Chondrocyte (in vitro differentiated cells): ENCODE measurements at regions not wholly inside any gene's neighbourhood (a gene's known extent, or its start where the extent isn't known, plus 50 kb on each side); places are given as distances from the start of the nearest gene placed in this dataset.

Experiments used
- DNase-seq: peaks from one replicate; pipeline ENCODE4 v3.0.0; 2021; ENCODE audit warnings: mixed read lengths, low spot score
- H3K27ac Mint-ChIP-seq: one replicate; pipeline ENCODE4 v1.8.0; 2021; ENCODE audit warnings: mild to moderate bottlenecking, moderate library complexity, mixed read lengths; ENCODE audit not compliant: unreplicated experiment
- H3K27me3 Mint-ChIP-seq: 2 replicates; pipeline ENCODE4 v1.8.0; 2021; ENCODE audit warnings: low read depth, mixed read lengths
- H3K36me3 Mint-ChIP-seq: 2 replicates; pipeline ENCODE4 v1.8.0; 2021; ENCODE audit warnings: low read depth, mixed read lengths
- H3K4me1 Mint-ChIP-seq: 2 replicates; pipeline ENCODE4 v1.8.0; 2021; ENCODE audit warnings: low read depth, mild to moderate bottlenecking, mixed read lengths
- H3K4me3 Mint-ChIP-seq: one replicate; pipeline ENCODE4 v1.8.0; 2021; ENCODE audit warnings: mild to moderate bottlenecking, moderate library complexity, mixed read lengths; ENCODE audit not compliant: unreplicated experiment
- H3K9me3 Mint-ChIP-seq: 2 replicates; pipeline ENCODE4 v1.8.0; 2021; ENCODE audit warnings: low read depth, mixed read lengths
- CTCF ChIP-seq: fragments of 200-600 bp; sonication (generic); IDR thresholded peaks from 2 replicates; pipeline ENCODE4 v1.5.0; 2021; ENCODE audit warnings: antibody characterized with exemption, mild to moderate bottlenecking, moderate library complexity

- no peak overlapping the region for H3K4me3 Mint-ChIP-seq
- H3K9me3 Mint-ChIP-seq = peaks cover 43% of the 10 kb centered on the region
- peaks cover 2% of the 10 kb centered on the region for H3K36me3 Mint-ChIP-seq
- no peak for TF ChIP-seq CTCF
- peak; percentile 72 for DNase-seq
- H3K27me3 Mint-ChIP-seq = no peaks in the 10 kb centered on the region
- H3K4me1 Mint-ChIP-seq = no peaks in the 10 kb centered on the region
- no peak overlapping the region for H3K27ac Mint-ChIP-seq
Observed at GRCh38 chr15:25177955-25178801, 223.4 kb downstream of the SNRPN start.

DNA sequence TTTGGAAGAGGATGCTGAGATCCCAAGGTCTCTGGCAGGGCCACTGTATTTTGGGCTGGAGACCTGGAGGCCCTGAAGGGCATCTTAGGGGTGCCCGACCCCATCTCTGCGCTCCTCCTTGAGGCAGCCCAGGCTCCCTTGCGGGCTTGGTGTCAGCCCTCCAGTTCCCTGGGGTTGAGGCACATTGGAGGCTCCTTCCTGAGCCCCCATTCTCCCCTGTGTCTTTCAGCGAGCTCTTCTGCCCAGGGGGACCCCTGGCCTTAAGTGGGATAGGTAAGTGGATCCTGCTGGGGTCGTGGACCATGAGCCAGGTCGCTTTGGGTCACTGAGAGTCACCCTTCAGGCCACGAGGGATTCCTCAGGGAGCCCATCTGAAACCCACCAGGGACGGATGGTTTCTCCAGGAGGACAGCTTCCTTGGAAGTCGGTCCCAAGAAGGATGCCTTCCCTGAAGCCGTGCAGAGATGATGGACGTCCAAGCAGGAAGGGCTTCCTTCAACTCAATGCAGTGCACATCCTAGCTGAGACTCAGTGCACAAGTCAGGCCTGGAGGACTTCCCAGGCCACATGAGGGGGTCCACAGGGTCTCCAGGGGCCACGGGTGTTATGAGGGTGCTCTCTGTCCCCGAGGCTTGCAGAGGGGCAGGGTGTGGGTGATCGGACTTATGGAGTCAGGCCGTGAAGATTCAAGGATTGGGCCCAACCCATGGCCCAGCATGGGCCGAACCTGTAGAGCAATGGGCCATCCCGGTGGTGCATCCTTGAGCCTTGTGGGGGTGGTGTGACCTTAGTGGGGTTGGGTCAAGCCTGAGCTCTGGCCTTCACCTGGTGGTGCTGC, 224.3 kb downstream of the SNRPN start:
- Mint-ChIP-seq H3K4me1 (no peaks in the 10 kb centered on the region), H3K27ac (no peak overlapping the region), H3K27me3 (no peaks in the 10 kb centered on the region), H3K36me3 (peaks cover 2% of the 10 kb centered on the region), H3K4me3 (no peak overlapping the region), H3K9me3 (peaks cover 40% of the 10 kb centered on the region)
- DNase-seq = peak; percentile 72
- TF ChIP-seq CTCF = no peak

DNA sequence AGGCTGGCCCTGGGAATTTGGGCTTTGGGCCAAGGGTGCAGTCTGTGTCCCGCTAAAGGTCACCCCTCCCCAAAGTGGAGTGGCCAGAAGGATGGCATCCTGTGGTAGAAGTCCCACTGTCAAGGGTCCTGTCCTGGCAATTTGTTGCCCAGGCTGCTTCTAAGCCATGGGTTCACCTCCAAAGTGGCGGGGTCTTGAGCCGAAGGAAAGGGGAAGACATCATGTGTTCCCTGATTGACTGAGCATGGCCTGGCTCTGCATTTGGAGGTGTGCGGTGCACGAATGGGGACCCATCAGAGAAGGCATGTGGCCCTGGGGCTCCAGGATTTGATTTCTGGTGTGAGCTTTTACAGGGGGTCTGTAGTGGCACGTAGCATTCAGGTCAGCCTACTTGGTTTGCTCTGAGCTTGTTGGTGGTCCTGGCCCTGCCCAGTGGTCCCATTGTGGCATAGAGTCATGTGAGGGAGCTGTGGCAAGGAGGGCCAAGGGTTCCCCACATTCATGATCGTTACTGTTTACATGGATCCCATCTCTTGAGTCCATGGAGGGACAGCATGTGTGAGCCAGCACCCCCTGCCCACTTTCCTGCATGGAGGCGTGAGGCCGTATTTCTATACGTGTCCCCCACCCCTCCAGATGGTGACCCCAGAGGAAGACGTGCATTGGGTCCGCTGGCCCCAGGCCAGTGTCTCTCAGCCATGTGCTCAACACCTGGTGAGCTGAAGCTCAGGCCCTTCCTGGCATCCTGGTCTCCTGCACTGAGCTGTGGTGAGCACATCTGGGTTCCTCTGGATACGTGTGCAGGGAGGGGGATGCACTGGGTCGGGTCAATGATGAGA, 225.1 kb downstream of the SNRPN start:
- H3K9me3 Mint-ChIP-seq = peaks cover 32% of the 10 kb centered on the region
- no peak for TF ChIP-seq CTCF
- peak; percentile 75 for DNase-seq
- H3K36me3 Mint-ChIP-seq = peaks cover under 1% of the 10 kb centered on the region
- no peak overlapping the region for H3K4me3 Mint-ChIP-seq
- H3K4me1 Mint-ChIP-seq = no peaks in the 10 kb centered on the region
- H3K27ac Mint-ChIP-seq = no peak overlapping the region
- H3K27me3 Mint-ChIP-seq = no peaks in the 10 kb centered on the region

- Mint-ChIP-seq H3K4me1 (no peaks in the 10 kb centered on the region), H3K4me3 (no peak overlapping the region), H3K27me3 (no peaks in the 10 kb centered on the region), H3K9me3 (peaks cover 36% of the 10 kb centered on the region), H3K36me3 (no peaks in the 10 kb centered on the region), H3K27ac (no peak overlapping the region)
- TF ChIP-seq CTCF = no peak
- DNase-seq = peak; percentile 61
Observed at GRCh38 chr15:25180606-25181292, 226.0 kb downstream of the SNRPN start.
